K562 (cell line): ENCODE measurements at regions not wholly inside any gene's neighbourhood (a gene's known extent, or its start where the extent isn't known, plus 50 kb on each side); places are given as distances from the start of the nearest gene placed in this dataset.

Experiments used
- ATAC-seq: fragments of 200-7000 bp; cut with Tn5 transposase; 3 replicates; pipeline ENCODE4 v1.9.1; 2020; ENCODE audit warnings: moderate library complexity
- BruUV-seq: library from RNA; stranded (reverse); fragments of 400-500 nt; replicated peaks from 2 replicates; lab custom pipeline; 2021; lab: Mats Ljungman, UMichigan
- CTCF ChIA-PET: fragments of 300-600 bp; formaldehyde crosslinking; extraction: SDS; loops from one replicate; lab custom pipeline; 2021; ENCODE audit warnings: low intra/inter-chr PET ratio; lab: Yijun Ruan, JAX
- POLR2A ChIA-PET: fragments of 300-600, 350-650 bp; sonication (Branson Sonifier 250); formaldehyde crosslinking; extraction: SDS; loops from one replicate; lab custom pipeline; 2021; ENCODE audit warnings: antibody characterized with exemption, inconsistent platforms; lab: Yijun Ruan, JAX
- DNase-seq, 4 experiments: peaks; one replicate each; pipeline versions ENCODE4 v3.0.0 to v3.0.0-alpha.2; 2011 to 2018; ENCODE audit warnings: low spot score in 3 of 4, mixed read lengths in 3 of 4; ENCODE audit errors: extremely low read depth in 1 of 4
- FAIRE-seq: peaks from 2 replicates; lab custom pipeline; 2011; peaks lifted over from hg19 to GRCh38; lab: Jason Lieb, UNC
- H2AFZ ChIP-seq: 2 replicates; pipeline ENCODE4 v1.6.0; 2011; ENCODE audit warnings: low read depth, low read length, control low read depth, inconsistent platforms
- H3K27ac ChIP-seq: fragments of 200-600 bp; 3 replicates; pipeline ENCODE4 v1.8.0; 2011; ENCODE audit warnings: low read depth, mild to moderate bottlenecking, control low read depth, inconsistent platforms, low read length, moderate library complexity, mixed read lengths; ENCODE audit errors: extremely low read depth
- H3K27me3 ChIP-seq, 2 experiments: fragments of 300-600 bp in 1 of 2; 2 replicates in 1 of 2; 3 replicates in 1 of 2; pipeline versions ENCODE4 v1.6.0 to v1.8.0; 2011; ENCODE audit warnings: inconsistent platforms in 2 of 2, low read length in 2 of 2, mild to moderate bottlenecking in 1 of 2, mixed read lengths in 1 of 2, moderate library complexity in 1 of 2; ENCODE audit not compliant: control insufficient read depth in 2 of 2, insufficient read depth in 2 of 2
- H3K36me3 ChIP-seq: fragments of 300-600 bp; 3 replicates; pipeline ENCODE4 v1.8.0; 2011; ENCODE audit warnings: mild to moderate bottlenecking, low read length, inconsistent platforms; ENCODE audit not compliant: control insufficient read depth, insufficient read depth
- H3K4me1 ChIP-seq, 2 experiments: fragments of 200-600 bp in 1 of 2; replicated peaks in 1 of 2; 2 replicates in 1 of 2; 3 replicates in 1 of 2; pipeline versions ENCODE4 v1.5.1 to v1.8.0; 2011; ENCODE audit warnings: inconsistent platforms in 2 of 2, low read length in 2 of 2, mild to moderate bottlenecking in 1 of 2, mixed read lengths in 1 of 2, moderate library complexity in 1 of 2; ENCODE audit not compliant: control insufficient read depth in 2 of 2, insufficient read depth in 2 of 2
- H3K4me2 ChIP-seq: 2 replicates; pipeline ENCODE4 v1.6.1; 2011; ENCODE audit warnings: low read length, control low read depth, inconsistent platforms, mixed read lengths; ENCODE audit not compliant: insufficient read depth
- H3K4me3 ChIP-seq: fragments of 200-600 bp; sonication (generic), shearing (Covaris generic); 2 replicates; pipeline ENCODE4 v1.5.1; 2016; ENCODE audit warnings: control low read depth, inconsistent platforms
- H3K79me2 ChIP-seq: fragments of 200-600 bp; 3 replicates; pipeline ENCODE4 v1.8.0; 2011; ENCODE audit warnings: low read length, inconsistent platforms; ENCODE audit not compliant: control insufficient read depth, insufficient read depth
- H3K9ac ChIP-seq, 2 experiments: 2 replicates each; pipeline versions ENCODE4 v1.6.0 to v1.6.1; 2011; ENCODE audit warnings: low read depth in 2 of 2, low read length in 2 of 2, control low read depth in 1 of 2, inconsistent platforms in 1 of 2, mild to moderate bottlenecking in 1 of 2, mixed read lengths in 1 of 2; ENCODE audit not compliant: insufficient read depth in 1 of 2
- H3K9me1 ChIP-seq: one replicate; pipeline ENCODE4 v1.6.0; 2011; ENCODE audit warnings: inconsistent platforms, mild to moderate bottlenecking, low read length, moderate library complexity; ENCODE audit not compliant: control insufficient read depth, insufficient read depth
- H3K9me3 ChIP-seq: replicated peaks from 2 replicates; pipeline ENCODE4 v1.5.1; 2011; ENCODE audit warnings: low read depth, low read length, inconsistent platforms; ENCODE audit not compliant: control insufficient read depth, insufficient read depth
- H4K20me1 ChIP-seq: replicated peaks from 2 replicates; pipeline ENCODE4 v1.6.1; 2011; ENCODE audit warnings: low read length, inconsistent platforms, mixed read lengths; ENCODE audit not compliant: control insufficient read depth, insufficient read depth
- PHF21A ChIP-seq: fragments of 450-650 bp; IDR thresholded peaks from 2 replicates; pipeline ENCODE4 v1.6.1; 2017; ENCODE audit warnings: low read depth, borderline replicate concordance
- RBM25 ChIP-seq: fragments of 200-400 bp; formaldehyde crosslinking; IDR thresholded peaks from 2 replicates; pipeline ENCODE4 v1.6.1; 2018; ENCODE audit warnings: low read length, low read depth, moderate library complexity; ENCODE audit not compliant: severe bottlenecking
- SMAD1 ChIP-seq: fragments of 150-350 bp; IDR thresholded peaks from 2 replicates; pipeline ENCODE4 v1.6.1; 2014; ENCODE audit warnings: low read length, low read depth; ENCODE audit not compliant: partially characterized antibody
- WGBS: fragments of 100-300 bp; shearing (Covaris generic); methylation state at CpG from one replicate; pipeline ENCODE4 v1.1.6; 2016; ENCODE audit warnings: low coverage, mixed read lengths; ENCODE audit not compliant: insufficient coverage; ENCODE audit errors: missing lambda C conversion rate; 5-methylcytosine and 5-hydroxymethylcytosine counted together
- in situ Hi-C: fragments of 300-500 bp; cut with MboI; formaldehyde crosslinking; loops from 4 replicates; pipeline ENCODE4 v1.15.0; 2018; ENCODE audit warnings: inconsistent platforms, mixed read lengths
- intact Hi-C: fragments of 100-400 bp; cut with micrococcal nuclease; formaldehyde crosslinking; loops from 2 replicates; pipeline ENCODE4 v1.14.2; 2022
- TF ChIP-seq, protein P1 (sequence below): sonication (generic); formaldehyde crosslinking; IDR thresholded peaks from 2 replicates; pipeline ENCODE4 v1.8.0; 2022; ENCODE audit warnings: mild to moderate bottlenecking, missing genetic modification reagents
- TF ChIP-seq, protein P2 (sequence below): fragments of 450-650 bp; IDR thresholded peaks from 2 replicates; pipeline ENCODE4 v1.6.1; 2016; ENCODE audit warnings: antibody characterized with exemption

DNA sequence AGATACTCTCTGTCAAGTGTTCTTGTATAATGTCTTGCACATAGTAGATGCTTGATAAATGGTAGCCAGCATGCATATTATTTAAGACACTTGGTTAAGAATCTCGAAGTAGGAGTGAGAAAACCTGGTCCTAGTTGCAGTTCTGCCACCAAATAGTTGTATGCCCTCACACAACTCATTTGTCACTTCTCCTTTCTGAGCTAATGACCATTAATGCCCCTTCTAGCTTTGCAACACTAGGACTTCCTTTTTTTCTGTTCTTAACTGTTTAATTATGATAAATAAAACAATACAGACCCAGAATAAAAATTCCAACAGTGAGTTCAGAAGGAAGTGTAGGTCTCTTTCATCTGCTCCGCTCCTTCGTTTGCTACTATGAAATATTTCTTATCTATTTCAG lies 453.6 kb downstream of the TMEM135 start:
- in situ Hi-C loops: no loop called here
- H3K4me1 ChIP-seq: no peaks in the 10 kb centered on the region
- DNase-seq (no peak), FAIRE-seq (no peak), ATAC-seq (no peak)
- no peaks in the 10 kb centered on the region for H3K9me3 ChIP-seq
- intact Hi-C loops: no loop called here
- BruUV-seq: no TSS peak
- TF ChIP-seq RBM25 (no peak), PHF21A (no peak), SMAD1 (no peak)
- TF ChIP-seq, protein P1, sequence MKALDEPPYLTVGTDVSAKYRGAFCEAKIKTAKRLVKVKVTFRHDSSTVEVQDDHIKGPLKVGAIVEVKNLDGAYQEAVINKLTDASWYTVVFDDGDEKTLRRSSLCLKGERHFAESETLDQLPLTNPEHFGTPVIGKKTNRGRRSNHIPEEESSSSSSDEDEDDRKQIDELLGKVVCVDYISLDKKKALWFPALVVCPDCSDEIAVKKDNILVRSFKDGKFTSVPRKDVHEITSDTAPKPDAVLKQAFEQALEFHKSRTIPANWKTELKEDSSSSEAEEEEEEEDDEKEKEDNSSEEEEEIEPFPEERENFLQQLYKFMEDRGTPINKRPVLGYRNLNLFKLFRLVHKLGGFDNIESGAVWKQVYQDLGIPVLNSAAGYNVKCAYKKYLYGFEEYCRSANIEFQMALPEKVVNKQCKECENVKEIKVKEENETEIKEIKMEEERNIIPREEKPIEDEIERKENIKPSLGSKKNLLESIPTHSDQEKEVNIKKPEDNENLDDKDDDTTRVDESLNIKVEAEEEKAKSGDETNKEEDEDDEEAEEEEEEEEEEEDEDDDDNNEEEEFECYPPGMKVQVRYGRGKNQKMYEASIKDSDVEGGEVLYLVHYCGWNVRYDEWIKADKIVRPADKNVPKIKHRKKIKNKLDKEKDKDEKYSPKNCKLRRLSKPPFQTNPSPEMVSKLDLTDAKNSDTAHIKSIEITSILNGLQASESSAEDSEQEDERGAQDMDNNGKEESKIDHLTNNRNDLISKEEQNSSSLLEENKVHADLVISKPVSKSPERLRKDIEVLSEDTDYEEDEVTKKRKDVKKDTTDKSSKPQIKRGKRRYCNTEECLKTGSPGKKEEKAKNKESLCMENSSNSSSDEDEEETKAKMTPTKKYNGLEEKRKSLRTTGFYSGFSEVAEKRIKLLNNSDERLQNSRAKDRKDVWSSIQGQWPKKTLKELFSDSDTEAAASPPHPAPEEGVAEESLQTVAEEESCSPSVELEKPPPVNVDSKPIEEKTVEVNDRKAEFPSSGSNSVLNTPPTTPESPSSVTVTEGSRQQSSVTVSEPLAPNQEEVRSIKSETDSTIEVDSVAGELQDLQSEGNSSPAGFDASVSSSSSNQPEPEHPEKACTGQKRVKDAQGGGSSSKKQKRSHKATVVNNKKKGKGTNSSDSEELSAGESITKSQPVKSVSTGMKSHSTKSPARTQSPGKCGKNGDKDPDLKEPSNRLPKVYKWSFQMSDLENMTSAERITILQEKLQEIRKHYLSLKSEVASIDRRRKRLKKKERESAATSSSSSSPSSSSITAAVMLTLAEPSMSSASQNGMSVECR (CRISPR knock-in tag): no peak
- TF ChIP-seq, protein P2, sequence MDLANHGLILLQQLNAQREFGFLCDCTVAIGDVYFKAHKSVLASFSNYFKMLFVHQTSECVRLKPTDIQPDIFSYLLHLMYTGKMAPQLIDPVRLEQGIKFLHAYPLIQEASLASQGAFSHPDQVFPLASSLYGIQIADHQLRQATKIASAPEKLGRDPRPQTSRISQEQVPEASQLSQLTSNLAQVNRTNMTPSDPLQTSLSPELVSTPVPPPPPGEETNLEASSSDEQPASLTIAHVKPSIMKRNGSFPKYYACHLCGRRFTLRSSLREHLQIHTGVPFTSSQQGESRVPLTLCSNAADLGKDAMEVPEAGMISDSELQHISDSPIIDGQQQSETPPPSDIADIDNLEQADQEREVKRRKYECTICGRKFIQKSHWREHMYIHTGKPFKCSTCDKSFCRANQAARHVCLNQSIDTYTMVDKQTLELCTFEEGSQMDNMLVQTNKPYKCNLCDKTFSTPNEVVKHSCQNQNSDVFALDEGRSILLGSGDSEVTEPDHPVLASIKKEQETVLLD: no peak
- ChIA-PET CTCF (no interaction called here), POLR2A (no interaction called here)
- H3K27me3 ChIP-seq: no peaks in the 10 kb centered on the region
- H3K27ac ChIP-seq: no peak overlapping the region
- H2AFZ ChIP-seq: no peak overlapping the region
- WGBS: 0% methylated on average over 3 of the region's 3 CpGs
- no peaks in the 10 kb centered on the region for H4K20me1 ChIP-seq
- no peaks in the 10 kb centered on the region for H3K36me3 ChIP-seq
- H3K4me3 ChIP-seq: no peak overlapping the region
- no peak overlapping the region for H3K9ac ChIP-seq
- no peak overlapping the region for H3K4me2 ChIP-seq
- no peaks in the 10 kb centered on the region for H3K9me1 ChIP-seq
- H3K79me2 ChIP-seq: no peaks in the 10 kb centered on the region
